Natural killer cell (primary cell): ENCODE measurements at regions not wholly inside any gene's neighbourhood (a gene's known extent, or its start where the extent isn't known, plus 50 kb on each side); places are given as distances from the start of the nearest gene placed in this dataset.

ENCODE experiments used
- ATAC-seq, 3 donors: fragments of 150-1000 bp in 2 of 3; fragments of 200-7000 bp in 1 of 3; cut with Tn5 transposase; 1 replicate in 1 of 3; 2 replicates in 2 of 3; pipeline ENCODE4 v1.10.0; 2021; ENCODE audit warnings: mild to moderate bottlenecking in 2 of 3, moderate library complexity in 2 of 3
- DNase-seq, 2 donors: peaks; one replicate each; pipeline versions ENCODE4 v3.0.0 to v3.0.0-alpha.2; 2013 to 2021; ENCODE audit warnings: mixed read lengths in 1 of 2
- H3K27ac ChIP-seq: one replicate; pipeline ENCODE4 v1.5.1; 2013; ENCODE audit warnings: mild to moderate bottlenecking, low read length
- H3K27me3 ChIP-seq: one replicate; pipeline ENCODE4 v1.6.1; 2013; ENCODE audit warnings: low read length; ENCODE audit not compliant: control insufficient read depth, insufficient read depth
- H3K36me3 ChIP-seq: one replicate; pipeline ENCODE4 v1.6.1; 2013; ENCODE audit warnings: low read length; ENCODE audit not compliant: control insufficient read depth, insufficient read depth
- H3K4me1 ChIP-seq: one replicate; pipeline ENCODE4 v1.6.1; 2013; ENCODE audit warnings: low read length; ENCODE audit not compliant: control insufficient read depth, insufficient read depth
- H3K4me3 ChIP-seq: one replicate; pipeline ENCODE4 v1.5.1; 2013; ENCODE audit warnings: low read length
- H3K9me3 ChIP-seq: one replicate; pipeline ENCODE4 v1.6.1; 2013; ENCODE audit warnings: low read length; ENCODE audit not compliant: control insufficient read depth, insufficient read depth
- H3K27ac Mint-ChIP-seq, 2 donors: one replicate each; pipeline ENCODE4 v1.8.0; 2022; ENCODE audit warnings: mild to moderate bottlenecking in 2 of 2, mixed read lengths in 2 of 2, moderate library complexity in 1 of 2
- H3K27me3 Mint-ChIP-seq, 2 donors: one replicate each; pipeline ENCODE4 v1.8.0; 2022; ENCODE audit warnings: low read depth in 2 of 2, mixed read lengths in 2 of 2
- H3K36me3 Mint-ChIP-seq: one replicate; pipeline ENCODE4 v1.8.0; 2022; ENCODE audit warnings: mixed read lengths
- H3K4me1 Mint-ChIP-seq, 2 donors: one replicate each; pipeline ENCODE4 v1.8.0; 2022; ENCODE audit warnings: mixed read lengths in 2 of 2
- H3K4me3 Mint-ChIP-seq: one replicate; pipeline ENCODE4 v1.8.0; 2022; ENCODE audit warnings: mild to moderate bottlenecking, moderate library complexity, mixed read lengths
- H3K9me3 Mint-ChIP-seq, 2 donors: one replicate each; pipeline ENCODE4 v1.8.0; 2022; ENCODE audit warnings: mixed read lengths in 2 of 2
- WGBS: methylation state at CpG from one replicate; pipeline ENCODE4 v1.1.7; 2013; ENCODE audit warnings: missing lambda C conversion rate; ENCODE audit not compliant: insufficient coverage; 5-methylcytosine and 5-hydroxymethylcytosine counted together
- intact Hi-C: fragments of 100-400 bp; cut with micrococcal nuclease; formaldehyde crosslinking; loops from one replicate; pipeline ENCODE4 v1.14.2; 2022
- TF ChIP-seq, protein P1 (sequence below): fragments of 200-600 bp; IDR thresholded peaks from one replicate; pipeline ENCODE4 v1.8.0; 2022; ENCODE audit warnings: antibody characterized with exemption

DNA sequence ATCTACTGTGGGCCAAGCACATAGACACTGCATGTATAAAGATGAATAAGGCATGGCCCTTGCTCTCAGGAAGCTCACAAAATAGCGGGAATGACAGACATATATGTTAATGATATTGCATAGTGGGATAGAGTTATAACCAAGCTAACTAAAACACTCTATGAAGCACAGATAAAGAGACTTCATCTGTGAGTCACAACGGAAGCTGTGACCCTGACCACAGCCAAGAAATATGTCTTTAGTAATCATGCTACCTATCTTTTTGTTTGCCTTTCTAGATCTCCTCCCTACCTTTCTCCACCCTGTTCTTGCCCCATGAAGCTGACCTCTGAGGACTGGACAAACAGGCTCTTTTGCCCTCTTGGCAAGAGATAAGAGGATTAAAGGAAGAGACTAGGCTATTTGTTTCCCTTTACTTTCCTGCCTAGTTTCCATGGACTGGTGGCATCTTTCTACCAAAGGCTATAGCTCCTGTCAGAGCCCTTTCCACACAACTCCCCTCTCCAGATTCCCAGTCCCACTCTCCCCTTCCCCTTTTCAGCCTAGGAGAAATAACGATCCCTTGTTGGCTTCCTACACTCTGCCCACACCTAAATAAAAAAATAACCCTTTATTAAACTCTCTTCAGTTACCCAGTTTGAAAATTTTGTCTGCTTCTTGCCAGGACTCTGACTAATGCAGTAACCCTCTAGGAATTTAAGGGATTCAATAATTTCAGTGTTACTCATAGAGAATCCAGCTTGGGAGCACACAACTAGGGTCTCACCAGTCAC lies 504.9 kb upstream of the MARCKS start:
- Histone ChIP-seq H3K4me1 (no peaks in the 10 kb centered on the region), H3K4me3 (no peak overlapping the region), H3K9me3 (no peaks in the 10 kb centered on the region), H3K36me3 (no peaks in the 10 kb centered on the region), H3K27ac (no peak overlapping the region), H3K27me3 (no peaks in the 10 kb centered on the region)
- Mint-ChIP-seq H3K27ac (no peak overlapping the region), H3K4me3 (no peak overlapping the region), H3K36me3 (no peaks in the 10 kb centered on the region), H3K9me3 (peaks cover 0 to 4% of the 10 kb centered on the region in 2 donors), H3K4me1 (peaks cover 0 to 7% of the 10 kb centered on the region in 2 donors), H3K27me3 (no peaks in the 10 kb centered on the region)
- WGBS = 80% methylated on average over 2 of the region's 3 CpGs
- intact Hi-C loops = no loop called here
- ATAC-seq (no peak), DNase-seq (no peak)
- TF ChIP-seq, protein P1, sequence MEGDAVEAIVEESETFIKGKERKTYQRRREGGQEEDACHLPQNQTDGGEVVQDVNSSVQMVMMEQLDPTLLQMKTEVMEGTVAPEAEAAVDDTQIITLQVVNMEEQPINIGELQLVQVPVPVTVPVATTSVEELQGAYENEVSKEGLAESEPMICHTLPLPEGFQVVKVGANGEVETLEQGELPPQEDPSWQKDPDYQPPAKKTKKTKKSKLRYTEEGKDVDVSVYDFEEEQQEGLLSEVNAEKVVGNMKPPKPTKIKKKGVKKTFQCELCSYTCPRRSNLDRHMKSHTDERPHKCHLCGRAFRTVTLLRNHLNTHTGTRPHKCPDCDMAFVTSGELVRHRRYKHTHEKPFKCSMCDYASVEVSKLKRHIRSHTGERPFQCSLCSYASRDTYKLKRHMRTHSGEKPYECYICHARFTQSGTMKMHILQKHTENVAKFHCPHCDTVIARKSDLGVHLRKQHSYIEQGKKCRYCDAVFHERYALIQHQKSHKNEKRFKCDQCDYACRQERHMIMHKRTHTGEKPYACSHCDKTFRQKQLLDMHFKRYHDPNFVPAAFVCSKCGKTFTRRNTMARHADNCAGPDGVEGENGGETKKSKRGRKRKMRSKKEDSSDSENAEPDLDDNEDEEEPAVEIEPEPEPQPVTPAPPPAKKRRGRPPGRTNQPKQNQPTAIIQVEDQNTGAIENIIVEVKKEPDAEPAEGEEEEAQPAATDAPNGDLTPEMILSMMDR = no peak

GRCh38 chr6:113352831-113353230 lies 504.3 kb upstream of the MARCKS start:
- intact Hi-C loops = no loop called here
- no peaks in the 10 kb centered on the region for H3K36me3 Mint-ChIP-seq
- WGBS = 100% methylated on average over 2 of the region's 3 CpGs

GRCh38 chr6:113353392-113353791 lies 503.8 kb upstream of the MARCKS start:
- Mint-ChIP-seq H3K9me3 (peaks cover 0 to 4% of the 10 kb centered on the region in 2 donors), H3K36me3 (no peaks in the 10 kb centered on the region), H3K27ac (no peak overlapping the region), H3K4me1 (peaks cover 0 to 7% of the 10 kb centered on the region in 2 donors), H3K4me3 (no peak overlapping the region), H3K27me3 (no peaks in the 10 kb centered on the region)
- Histone ChIP-seq H3K36me3 (no peaks in the 10 kb centered on the region), H3K27me3 (no peaks in the 10 kb centered on the region), H3K9me3 (no peaks in the 10 kb centered on the region), H3K4me1 (no peaks in the 10 kb centered on the region), H3K4me3 (no peak overlapping the region), H3K27ac (no peak overlapping the region)
- intact Hi-C loops = no loop called here
- 94% methylated on average over 2 of the region's 2 CpGs for WGBS
- DNase-seq (no peak), ATAC-seq (no peak)
- TF ChIP-seq, protein P1 = no peak

More at GRCh38 chr6:113352831-113353230, 504.3 kb upstream of the MARCKS start:
- peaks cover 0 to 4% of the 10 kb centered on the region in 2 donors for H3K9me3 Mint-ChIP-seq
- H3K27me3 Mint-ChIP-seq = no peaks in the 10 kb centered on the region
- no peak overlapping the region for H3K27ac Mint-ChIP-seq
- no peak overlapping the region for H3K4me3 Mint-ChIP-seq
- no peaks in the 10 kb centered on the region for H3K36me3 ChIP-seq
- no peak for DNase-seq
- no peak overlapping the region for H3K4me3 ChIP-seq
- peaks cover 0 to 7% of the 10 kb centered on the region in 2 donors for H3K4me1 Mint-ChIP-seq
- H3K9me3 ChIP-seq = no peaks in the 10 kb centered on the region
- no peaks in the 10 kb centered on the region for H3K4me1 ChIP-seq
- no peaks in the 10 kb centered on the region for H3K27me3 ChIP-seq
- H3K27ac ChIP-seq = no peak overlapping the region
- ATAC-seq = no peak
- TF ChIP-seq, protein P1 = no peak
